ENCODE measurements at regions not wholly inside any gene's neighbourhood (a gene's known extent, or its start where the extent isn't known, plus 50 kb on each side); places are given as distances from the start of the nearest gene placed in this dataset.
"Not testable (repeated sequence)": the region's sequence is repeated elsewhere in the genome, so short reads cannot be mapped to it uniquely, and the experiment has no call there.

GRCh38 chr4:118410138-118410537 lies 57.3 kb upstream of the PRSS12 start:
- no peak for DNase-seq

- no peak for DNase-seq
Measured at GRCh38 chr4:118417325-118417724, 64.5 kb upstream of the PRSS12 start.

GRCh38 chr4:118417800-118418199 lies 65.0 kb upstream of the PRSS12 start:
- DNase-seq: not testable (repeated sequence)

- DNase-seq: not testable (repeated sequence)
Measured at GRCh38 chr4:118418396-118418795, 65.6 kb upstream of the PRSS12 start.

- DNase-seq: not testable (repeated sequence)
Measured at GRCh38 chr4:118419626-118420025, 66.8 kb upstream of the PRSS12 start.

GRCh38 chr4:118424062-118424461 lies 71.3 kb upstream of the PRSS12 start:
- peak; percentile 34 to 49 for DNase-seq

GRCh38 chr4:118428881-118429280 lies 76.1 kb upstream of the PRSS12 start:
- not testable (repeated sequence) for DNase-seq

GRCh38 chr4:118432359-118432758 lies 79.6 kb upstream of the PRSS12 start:
- not testable (repeated sequence) for DNase-seq

GRCh38 chr4:118433612-118434375 lies 81.0 kb upstream of the PRSS12 start:
- DNase-seq: not testable (repeated sequence)

GRCh38 chr4:118435415-118435814 lies 82.6 kb upstream of the PRSS12 start:
- DNase-seq: not testable (repeated sequence)

GRCh38 chr4:118442115-118442837 lies 89.5 kb upstream of the PRSS12 start:
- DNase-seq: not testable (repeated sequence)

- not testable (repeated sequence) for DNase-seq
Measured at GRCh38 chr4:118447397-118447796, 94.6 kb upstream of the PRSS12 start.

- DNase-seq: not testable (repeated sequence)
Measured at GRCh38 chr4:118454857-118455256, 102.1 kb upstream of the PRSS12 start.

- DNase-seq: not testable (repeated sequence)
Measured at GRCh38 chr4:118461435-118461834, 108.6 kb upstream of the PRSS12 start.

- DNase-seq: not testable (repeated sequence)
Measured at GRCh38 chr4:118465831-118466230, 113.0 kb upstream of the PRSS12 start.

GRCh38 chr4:118474001-118474626 lies 121.3 kb upstream of the PRSS12 start:
- DNase-seq: not testable (repeated sequence)

- not testable (repeated sequence) for DNase-seq
Measured at GRCh38 chr4:118474771-118475170, 122.0 kb upstream of the PRSS12 start.

GRCh38 chr4:118475901-118476300 lies 123.1 kb upstream of the PRSS12 start:
- DNase-seq: not testable (repeated sequence)

GRCh38 chr4:118477826-118478225 lies 125.0 kb upstream of the PRSS12 start:
- not testable (repeated sequence) for DNase-seq

GRCh38 chr4:118485801-118486314 lies 133.1 kb upstream of the PRSS12 start:
- DNase-seq: not testable (repeated sequence)

- DNase-seq: not testable (repeated sequence)
Measured at GRCh38 chr4:118492963-118493362, 140.2 kb upstream of the PRSS12 start.

GRCh38 chr4:118494437-118494836 lies 141.6 kb upstream of the PRSS12 start:
- not testable (repeated sequence) for DNase-seq

- not testable (repeated sequence) for DNase-seq
Measured at GRCh38 chr4:118502967-118503366, 150.2 kb upstream of the PRSS12 start.

Data from Kasumi-1 (cell line).